HUES64 (cell line): ENCODE measurements at regions not wholly inside any gene's neighbourhood (a gene's known extent, or its start where the extent isn't known, plus 50 kb on each side); places are given as distances from the start of the nearest gene placed in this dataset.
"Not testable (repeated sequence)": the region's sequence is repeated elsewhere in the genome, so short reads cannot be mapped to it uniquely, and the experiment has no call there.

Source experiments
- H3K27ac ChIP-seq: 2 replicates; pipeline ENCODE4 v1.7.0; 2013; ENCODE audit warnings: low read depth, low read length, inconsistent platforms
- H3K27me3 ChIP-seq: 2 replicates; pipeline ENCODE4 v1.6.1; 2013; ENCODE audit warnings: mild to moderate bottlenecking, low read length; ENCODE audit not compliant: insufficient read depth
- H3K36me3 ChIP-seq: 2 replicates; pipeline ENCODE4 v1.6.1; 2013; ENCODE audit warnings: mild to moderate bottlenecking, low read length; ENCODE audit not compliant: insufficient read depth
- H3K4me1 ChIP-seq: 2 replicates; pipeline ENCODE4 v1.6.1; 2013; ENCODE audit warnings: mild to moderate bottlenecking, low read length, moderate library complexity; ENCODE audit not compliant: insufficient read depth
- H3K4me3 ChIP-seq: 2 replicates; pipeline ENCODE4 v1.5.1; 2013; ENCODE audit warnings: mild to moderate bottlenecking, low read length, moderate library complexity
- H3K9ac ChIP-seq: 2 replicates; pipeline ENCODE4 v1.6.1; 2013; ENCODE audit warnings: mild to moderate bottlenecking, low read depth, low read length
- H3K9me3 ChIP-seq: 2 replicates; pipeline ENCODE4 v1.6.1; 2013; ENCODE audit warnings: low read depth, low read length; ENCODE audit not compliant: insufficient read depth
- WGBS: fragments of 150-250, 120-280 bp; methylation state at CpG from one replicate; pipeline ENCODE4 v1.1.7; 2013; ENCODE audit warnings: missing lambda C conversion rate; 5-methylcytosine and 5-hydroxymethylcytosine counted together

- no CpG with 5 or more reads among the region's 1 CpG for WGBS
- not testable (repeated sequence) for H3K4me1 ChIP-seq
These were observed 305.8 kb upstream of the POTED start for GRCh38 chr21:13303763-13304162.

GRCh38 chr21:13304901-13305300, 304.7 kb upstream of the POTED start:
- no CpG with 5 or more reads among the region's 1 CpG for WGBS
- H3K4me1 ChIP-seq, H3K27ac ChIP-seq, H3K27me3 ChIP-seq, H3K4me3 ChIP-seq, H3K9ac ChIP-seq, H3K36me3 ChIP-seq: not testable (repeated sequence)
- peaks cover 43% of the 10 kb centered on the region for H3K9me3 ChIP-seq

More at GRCh38 chr21:13303763-13304162, 305.8 kb upstream of the POTED start:
- H3K36me3 ChIP-seq, H3K27ac ChIP-seq, H3K27me3 ChIP-seq, H3K4me3 ChIP-seq, H3K9ac ChIP-seq: not testable (repeated sequence)
- H3K9me3 ChIP-seq, result peaks cover 38% of the 10 kb centered on the region

GRCh38 chr21:13310120-13310519, 299.5 kb upstream of the POTED start:
- not testable (repeated sequence) for H3K27me3 ChIP-seq, H3K27ac ChIP-seq, H3K4me3 ChIP-seq, H3K36me3 ChIP-seq, H3K9ac ChIP-seq, H3K4me1 ChIP-seq
- 80% methylated on average over 5 of the region's 5 CpGs for WGBS
- H3K9me3 ChIP-seq, result peaks cover 33% of the 10 kb centered on the region

- not testable (repeated sequence) for H3K36me3 ChIP-seq, H3K27ac ChIP-seq, H3K27me3 ChIP-seq, H3K9ac ChIP-seq, H3K4me1 ChIP-seq, H3K4me3 ChIP-seq
- peaks cover 38% of the 10 kb centered on the region for H3K9me3 ChIP-seq
- 87% methylated on average over 6 of the region's 18 CpGs for WGBS
These were observed 298.7 kb upstream of the POTED start for GRCh38 chr21:13310570-13311524.

- H3K4me1 ChIP-seq, H3K36me3 ChIP-seq, H3K4me3 ChIP-seq, H3K27ac ChIP-seq, H3K27me3 ChIP-seq, H3K9ac ChIP-seq: not testable (repeated sequence)
- WGBS, result 60% methylated on average over 1 of the region's 5 CpGs
- peaks cover 36% of the 10 kb centered on the region for H3K9me3 ChIP-seq
These were observed 290.9 kb upstream of the POTED start for GRCh38 chr21:13318718-13319117.

GRCh38 chr21:13321919-13322318, 287.7 kb upstream of the POTED start:
- H3K9me3 ChIP-seq, result peaks cover 37% of the 10 kb centered on the region

GRCh38 chr21:13340670-13341234, 268.8 kb upstream of the POTED start:
- not testable (repeated sequence) for H3K36me3 ChIP-seq, H3K27me3 ChIP-seq, H3K4me1 ChIP-seq, H3K9me3 ChIP-seq, H3K27ac ChIP-seq, H3K9ac ChIP-seq, H3K4me3 ChIP-seq
- no CpG with 5 or more reads among the region's 3 CpGs for WGBS

More at GRCh38 chr21:13321919-13322318, 287.7 kb upstream of the POTED start:
- not testable (repeated sequence) for H3K27me3 ChIP-seq, H3K36me3 ChIP-seq, H3K4me3 ChIP-seq, H3K27ac ChIP-seq, H3K9ac ChIP-seq, H3K4me1 ChIP-seq

- no CpG with 5 or more reads among the region's 1 CpG for WGBS
- not testable (repeated sequence) for H3K4me3 ChIP-seq, H3K4me1 ChIP-seq, H3K36me3 ChIP-seq, H3K9ac ChIP-seq, H3K9me3 ChIP-seq, H3K27me3 ChIP-seq, H3K27ac ChIP-seq
These were observed 258.1 kb upstream of the POTED start for GRCh38 chr21:13351521-13351920.

GRCh38 chr21:13360175-13360574, 249.4 kb upstream of the POTED start:
- 89% methylated on average over 16 of the region's 17 CpGs for WGBS
- H3K9ac ChIP-seq, H3K36me3 ChIP-seq, H3K27ac ChIP-seq, H3K27me3 ChIP-seq, H3K4me3 ChIP-seq, H3K4me1 ChIP-seq: not testable (repeated sequence)
- peaks cover 16% of the 10 kb centered on the region for H3K9me3 ChIP-seq

GRCh38 chr21:13368200-13368599, 241.4 kb upstream of the POTED start:
- Histone ChIP-seq H3K27ac (no peak overlapping the region), H3K4me3 (no peak overlapping the region), H3K9me3 (peaks cover 15% of the 10 kb centered on the region), H3K9ac (no peak overlapping the region), H3K4me1 (no peaks in the 10 kb centered on the region), H3K36me3 (no peaks in the 10 kb centered on the region), H3K27me3 (no peaks in the 10 kb centered on the region)
- WGBS, result 59% methylated on average over 3 of the region's 6 CpGs

- H3K36me3 ChIP-seq, H3K4me1 ChIP-seq, H3K4me3 ChIP-seq, H3K9ac ChIP-seq, H3K27me3 ChIP-seq, H3K27ac ChIP-seq: not testable (repeated sequence)
- WGBS, result 96% methylated on average over 9 of the region's 13 CpGs
- peaks cover 11% of the 10 kb centered on the region; the same call in 1 of the 2 replicates for H3K9me3 ChIP-seq
These were observed 236.9 kb upstream of the POTED start for GRCh38 chr21:13372721-13373120.
